ENCODE measurements at regions not wholly inside any gene's neighbourhood (a gene's known extent, or its start where the extent isn't known, plus 50 kb on each side); places are given as distances from the start of the nearest gene placed in this dataset.

DNA sequence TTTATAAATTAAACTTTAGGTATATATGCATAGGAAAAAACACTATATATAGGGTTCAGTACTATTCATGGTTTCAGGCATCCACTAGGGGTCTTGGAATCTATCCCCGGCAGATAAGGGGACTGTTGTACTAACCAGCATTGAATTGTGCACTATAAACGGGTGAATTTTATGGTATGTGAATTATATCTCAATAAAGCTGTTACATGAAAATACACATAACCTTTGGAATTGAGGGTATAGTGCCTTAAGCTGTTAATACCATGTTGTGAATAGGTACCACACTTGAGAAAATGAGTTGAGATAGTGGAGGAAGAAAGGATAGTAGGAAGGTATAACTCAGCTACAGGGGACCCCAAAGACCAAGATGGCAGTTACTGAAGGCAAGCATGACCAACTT, 167.3 kb downstream of the HAUS1 start:
- Histone ChIP-seq H4K5ac (ENCODE audit: insufficient read length, low read depth, low read length) (no peak overlapping the region), H3K4me2 (ENCODE audit: insufficient read depth in 1 of 2, low read depth in 2 of 2, low read length in 2 of 2) (no peak overlapping the region), H4K8ac (ENCODE audit: extremely low read depth, insufficient read depth, low read length) (no peak overlapping the region), H3K4me1 (replicated peaks in 1 of 4; ENCODE audit: control insufficient read depth in 3 of 4, insufficient read depth in 4 of 4, low read length in 3 of 4) (peaks cover 0 to 12% (median 5%) of the 10 kb centered on the region in 4 experiments; a peak in 2 of 7 replicates), H3K23ac (ENCODE audit: insufficient read length) (no peak overlapping the region), H2BK12ac (ENCODE audit: low read depth, low read length) (no peak overlapping the region), H3K79me1 (ENCODE audit: low read depth, low read length) (no peaks in the 10 kb centered on the region), H2AK5ac (ENCODE audit: low read depth, low read length) (no peak overlapping the region), H3K4ac (replicated peaks; ENCODE audit: insufficient read length, low read depth, low read length) (no peak overlapping the region), H3K36me3 (ENCODE audit: control insufficient read depth in 2 of 4, insufficient read depth in 4 of 4, low read length in 3 of 4) (no peaks in the 10 kb centered on the region), H3K27ac (ENCODE audit: low read depth, low read length) (no peak overlapping the region), H2BK5ac (ENCODE audit: low read depth, low read length) (no peak overlapping the region), H3K14ac (ENCODE audit: insufficient read length) (no peak overlapping the region), H4K20me1 (replicated peaks in 1 of 2; ENCODE audit: control insufficient read depth in 1 of 2, insufficient read depth in 2 of 2, low read length in 2 of 2) (no peaks in the 10 kb centered on the region), H2AFZ (ENCODE audit: low read length) (no peak overlapping the region), H2BK15ac (ENCODE audit: low read length) (no peak overlapping the region), H3K56ac (replicated peaks; ENCODE audit: insufficient read length, low read depth, low read length) (no peak overlapping the region), H3K4me3 (ENCODE audit: extremely low read depth in 1 of 4, insufficient read depth in 2 of 4, low read depth in 3 of 4, low read length in 4 of 4) (no peak overlapping the region), H4K91ac (replicated peaks; ENCODE audit: insufficient read length, low read length) (no peak overlapping the region), H3K9me3 (ENCODE audit: insufficient read depth in 2 of 2, low read depth in 1 of 2, low read length in 1 of 2) (no peaks in the 10 kb centered on the region), H3K9ac (replicated peaks in 1 of 4; ENCODE audit: extremely low read depth in 1 of 4, low read depth in 3 of 4, low read length in 3 of 4) (no peak overlapping the region), H3K18ac (ENCODE audit: extremely low read depth, low read length) (no peak overlapping the region), H3K23me2 (ENCODE audit: low read depth, low read length) (no peaks in the 10 kb centered on the region), H2BK20ac (ENCODE audit: low read length) (no peak overlapping the region), H2BK120ac (replicated peaks; ENCODE audit: low read depth, low read length) (no peak overlapping the region), H3K79me2 (ENCODE audit: control insufficient read depth in 1 of 2, insufficient read depth in 2 of 2, low read length in 2 of 2) (no peaks in the 10 kb centered on the region), H3K27me3 (replicated peaks in 1 of 4; ENCODE audit: control insufficient read depth in 3 of 4, extremely low read depth in 1 of 4, insufficient read depth in 3 of 4, low read length in 3 of 4) (no peaks in the 10 kb centered on the region)
- 87% methylated on average over 2 of the region's 2 CpGs; no CpG with 5 or more reads in 1 of the 2 experiments for WGBS, 2 experiments (ENCODE audit: extremely low coverage in 1 of 2, insufficient coverage in 1 of 2, insufficient read length in 1 of 2, insufficient replicate concordance in 2 of 2, low coverage in 1 of 2, low lambda C conversion rate in 2 of 2, missing lambda C conversion rate in 1 of 2)
- DNase-seq (ENCODE audit: low read depth in 1 of 2, low spot score in 2 of 2) (no peak), FAIRE-seq (no peak)
- POLR2A ChIA-PET (ENCODE audit: partially characterized antibody): interaction anchor here (1.3 kb wide), 1 partner anchor 9 kb away, joined by 4 read pairs; no protein-coding TSS in a partner anchor
- CTCF ChIA-PET (ENCODE audit: partially characterized antibody): interaction anchor here (0.6 to 3.8 kb wide), 5 partner anchors 10 to 102 kb away, joined by 3 to 27 read pairs (median 3); no protein-coding TSS in a partner anchor
- TF ChIP-seq BRCA1 (IDR thresholded peaks at IDR 0.05; ENCODE audit: low read depth, low read length): no peak
- no peak for TF ChIP-seq CREB1 (IDR thresholded peaks at IDR 0.05)
- no peak for TF ChIP-seq RBBP5 (IDR thresholded peaks at IDR 0.05; ENCODE audit: borderline replicate concordance, low read depth, low read length)
- no peak for TF ChIP-seq SP1 (IDR thresholded peaks at IDR 0.05; ENCODE audit: low read depth, low read length)
- no peak for TF ChIP-seq EGR1 (IDR thresholded peaks at IDR 0.05; ENCODE audit: borderline replicate concordance, low read depth, low read length)
- no peak for TF ChIP-seq CHD2 (IDR thresholded peaks at IDR 0.05; ENCODE audit: low read length)
- no peak for TF ChIP-seq PHF8 (conservative IDR thresholded peaks at IDR 0.05; ENCODE audit: low read depth, low read length)
- no peak for TF ChIP-seq GTF2F1 (IDR thresholded peaks at IDR 0.05; ENCODE audit: borderline replicate concordance, low read depth, low read length)
- TF ChIP-seq CHD1 (IDR thresholded peaks at IDR 0.05; ENCODE audit: low read depth, low read length): no peak

All from H1 (cell line).